IMR-90 (cell line): ENCODE measurements at regions not wholly inside any gene's neighbourhood (a gene's known extent, or its start where the extent isn't known, plus 50 kb on each side); places are given as distances from the start of the nearest gene placed in this dataset.

ENCODE experiments used
- FOS ChIP-seq: fragments of 150-350 bp; IDR thresholded peaks from 2 replicates; pipeline ENCODE4 v1.6.1; 2016; ENCODE audit warnings: low read depth, low read length
- MAFK ChIP-seq: IDR thresholded peaks from 2 replicates; pipeline ENCODE4 v1.6.1; 2012; ENCODE audit warnings: low read depth, low read length, improper control_type of control experiment
- MXI1 ChIP-seq: IDR thresholded peaks from 2 replicates; pipeline ENCODE4 v1.6.1; 2012; ENCODE audit warnings: low read depth, mild to moderate bottlenecking, low read length, moderate library complexity, borderline replicate concordance
- POLR2A ChIP-seq: IDR thresholded peaks from 2 replicates; pipeline ENCODE4 v1.6.1; 2012; ENCODE audit warnings: mild to moderate bottlenecking, low read depth, low read length
- RAD21 ChIP-seq: IDR thresholded peaks from 2 replicates; pipeline ENCODE4 v1.6.1; 2012; ENCODE audit warnings: low read length, improper control_type of control experiment
- RFX5 ChIP-seq: IDR thresholded peaks from 2 replicates; pipeline ENCODE4 v1.8.0; 2012; ENCODE audit warnings: low read depth, mild to moderate bottlenecking, low read length, moderate library complexity
- SMC3 ChIP-seq: fragments of 150-350 bp; IDR thresholded peaks from 2 replicates; pipeline ENCODE4 v1.6.1; 2016; ENCODE audit warnings: low read depth, mild to moderate bottlenecking, antibody characterized with exemption, low read length, moderate library complexity
- TF ChIP-seq, protein P1 (sequence below): conservative IDR thresholded peaks from 2 replicates; pipeline ENCODE4 v1.5.1; 2012; ENCODE audit warnings: mild to moderate bottlenecking, low read depth, low read length, improper control_type of control experiment
- TF ChIP-seq, protein P2 (sequence below): fragments of 150-350 bp; IDR thresholded peaks from 2 replicates; pipeline ENCODE4 v1.6.1; 2016; ENCODE audit warnings: low read depth, mild to moderate bottlenecking, low read length, moderate library complexity, borderline replicate concordance
- TF ChIP-seq, protein P3 (sequence below): fragments of 150-350 bp; IDR thresholded peaks from 2 replicates; pipeline ENCODE4 v1.6.1; 2017; ENCODE audit warnings: mild to moderate bottlenecking, antibody characterized with exemption, low read length, low read depth

DNA sequence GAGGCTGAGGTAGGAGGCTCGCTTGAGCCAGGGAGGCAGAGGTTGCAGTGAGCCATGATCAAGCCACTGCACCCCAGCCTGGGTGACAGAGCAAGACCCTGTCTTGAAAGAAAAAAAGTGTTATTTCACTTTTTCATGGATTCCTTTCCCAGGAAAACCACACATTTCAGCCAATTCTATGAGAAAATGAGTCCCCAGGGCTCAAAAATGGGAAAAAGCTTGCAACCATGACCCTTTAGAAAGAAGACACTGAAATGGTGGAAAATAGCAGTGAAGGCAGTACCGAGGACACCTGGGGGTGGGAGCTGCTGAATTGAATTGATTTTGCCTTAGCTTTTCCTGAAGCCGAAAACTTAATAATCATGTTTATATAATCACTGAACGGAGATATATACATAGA, 284.2 kb upstream of the HDAC4 start:
- TF ChIP-seq FOS (no peak), MXI1 (no peak), MAFK (no peak), POLR2A (no peak), RAD21 (no peak), RFX5 (no peak), SMC3 (no peak)
- TF ChIP-seq, protein P1, sequence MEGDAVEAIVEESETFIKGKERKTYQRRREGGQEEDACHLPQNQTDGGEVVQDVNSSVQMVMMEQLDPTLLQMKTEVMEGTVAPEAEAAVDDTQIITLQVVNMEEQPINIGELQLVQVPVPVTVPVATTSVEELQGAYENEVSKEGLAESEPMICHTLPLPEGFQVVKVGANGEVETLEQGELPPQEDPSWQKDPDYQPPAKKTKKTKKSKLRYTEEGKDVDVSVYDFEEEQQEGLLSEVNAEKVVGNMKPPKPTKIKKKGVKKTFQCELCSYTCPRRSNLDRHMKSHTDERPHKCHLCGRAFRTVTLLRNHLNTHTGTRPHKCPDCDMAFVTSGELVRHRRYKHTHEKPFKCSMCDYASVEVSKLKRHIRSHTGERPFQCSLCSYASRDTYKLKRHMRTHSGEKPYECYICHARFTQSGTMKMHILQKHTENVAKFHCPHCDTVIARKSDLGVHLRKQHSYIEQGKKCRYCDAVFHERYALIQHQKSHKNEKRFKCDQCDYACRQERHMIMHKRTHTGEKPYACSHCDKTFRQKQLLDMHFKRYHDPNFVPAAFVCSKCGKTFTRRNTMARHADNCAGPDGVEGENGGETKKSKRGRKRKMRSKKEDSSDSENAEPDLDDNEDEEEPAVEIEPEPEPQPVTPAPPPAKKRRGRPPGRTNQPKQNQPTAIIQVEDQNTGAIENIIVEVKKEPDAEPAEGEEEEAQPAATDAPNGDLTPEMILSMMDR: no peak
- TF ChIP-seq, protein P2, sequence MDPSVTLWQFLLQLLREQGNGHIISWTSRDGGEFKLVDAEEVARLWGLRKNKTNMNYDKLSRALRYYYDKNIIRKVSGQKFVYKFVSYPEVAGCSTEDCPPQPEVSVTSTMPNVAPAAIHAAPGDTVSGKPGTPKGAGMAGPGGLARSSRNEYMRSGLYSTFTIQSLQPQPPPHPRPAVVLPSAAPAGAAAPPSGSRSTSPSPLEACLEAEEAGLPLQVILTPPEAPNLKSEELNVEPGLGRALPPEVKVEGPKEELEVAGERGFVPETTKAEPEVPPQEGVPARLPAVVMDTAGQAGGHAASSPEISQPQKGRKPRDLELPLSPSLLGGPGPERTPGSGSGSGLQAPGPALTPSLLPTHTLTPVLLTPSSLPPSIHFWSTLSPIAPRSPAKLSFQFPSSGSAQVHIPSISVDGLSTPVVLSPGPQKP: no peak
- TF ChIP-seq, protein P3, sequence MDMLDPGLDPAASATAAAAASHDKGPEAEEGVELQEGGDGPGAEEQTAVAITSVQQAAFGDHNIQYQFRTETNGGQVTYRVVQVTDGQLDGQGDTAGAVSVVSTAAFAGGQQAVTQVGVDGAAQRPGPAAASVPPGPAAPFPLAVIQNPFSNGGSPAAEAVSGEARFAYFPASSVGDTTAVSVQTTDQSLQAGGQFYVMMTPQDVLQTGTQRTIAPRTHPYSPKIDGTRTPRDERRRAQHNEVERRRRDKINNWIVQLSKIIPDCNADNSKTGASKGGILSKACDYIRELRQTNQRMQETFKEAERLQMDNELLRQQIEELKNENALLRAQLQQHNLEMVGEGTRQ: no peak
